ENCODE measurements at regions not wholly inside any gene's neighbourhood (a gene's known extent, or its start where the extent isn't known, plus 50 kb on each side); places are given as distances from the start of the nearest gene placed in this dataset.

DNA sequence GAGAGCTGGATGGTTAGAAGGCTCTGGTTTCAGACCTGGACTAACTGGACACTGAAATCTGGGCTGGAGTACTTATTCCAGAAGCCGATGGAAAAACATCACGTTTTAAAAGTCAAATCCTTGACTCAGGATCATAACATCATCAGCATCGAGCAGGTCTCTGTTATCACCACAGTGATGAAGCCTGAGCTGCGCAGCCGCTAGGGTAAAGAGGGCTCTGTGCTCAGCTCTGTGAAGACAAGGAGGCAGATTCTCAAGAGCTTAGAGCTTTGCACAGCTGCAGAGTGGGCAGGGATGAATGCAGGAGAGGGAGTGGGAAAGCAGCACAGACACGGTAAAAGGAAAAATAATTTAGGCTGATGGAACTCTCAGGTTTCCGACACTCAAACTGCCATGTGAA lies 208.8 kb upstream of the TAS2R1 start:
- ChIA-PET CTCF (ENCODE audit: partially characterized antibody) (interaction anchor here (0.5 to 1.3 kb wide), 3 partner anchors 15 to 252 kb away, joined by 3 to 6 read pairs (median 4); no protein-coding TSS in a partner anchor), POLR2A (ENCODE audit: partially characterized antibody) (no interaction called here)
- H2BK120ac ChIP-seq (replicated peaks; ENCODE audit: low read depth, low read length): no peak overlapping the region
- no peak overlapping the region for H4K5ac ChIP-seq (ENCODE audit: insufficient read length, low read depth, low read length)
- H3K23ac ChIP-seq (ENCODE audit: insufficient read length): no peak overlapping the region
- no peak overlapping the region for H3K14ac ChIP-seq (ENCODE audit: insufficient read length)
- no peak overlapping the region for H3K56ac ChIP-seq (replicated peaks; ENCODE audit: insufficient read length, low read depth, low read length)
- no peak overlapping the region for H3K9ac ChIP-seq (replicated peaks in 1 of 4; ENCODE audit: extremely low read depth in 1 of 4, low read depth in 3 of 4, low read length in 3 of 4)
- TF ChIP-seq E2F6 (IDR thresholded peaks at IDR 0.05) (no peak), MAFK (IDR thresholded peaks at IDR 0.05; ENCODE audit: low read depth, low read length) (no peak), BCL11A (IDR thresholded peaks at IDR 0.05; ENCODE audit: low read depth in 2 of 2, low read length in 2 of 2) (no peak), POLR2AphosphoS5 (IDR thresholded peaks at IDR 0.05; ENCODE audit: low read depth, low read length) (no peak), SIX5 (IDR thresholded peaks at IDR 0.05; ENCODE audit: low read depth, low read length) (no peak), POLR2A (IDR thresholded peaks at IDR 0.05; ENCODE audit: control extremely low read depth in 1 of 2, low read depth in 2 of 2, low read length in 2 of 2) (no peak), JUN (IDR thresholded peaks at IDR 0.05; ENCODE audit: low read depth, low read length) (no peak), TCF12 (IDR thresholded peaks at IDR 0.05; ENCODE audit: low read depth, low read length) (no peak), GABPA (IDR thresholded peaks at IDR 0.05; ENCODE audit: borderline replicate concordance, insufficient read depth, low read length) (no peak), SUZ12 (IDR thresholded peaks at IDR 0.05; ENCODE audit: low read length) (no peak), ASH2L (IDR thresholded peaks at IDR 0.05; ENCODE audit: low read length) (no peak), FOSL1 (IDR thresholded peaks at IDR 0.05; ENCODE audit: insufficient read depth, low read depth, low read length) (no peak), SP4 (IDR thresholded peaks at IDR 0.05; ENCODE audit: low read length) (no peak), TAF7 (optimal IDR thresholded peaks at IDR 0.05; ENCODE audit: borderline replicate concordance, low read depth, low read length) (no peak)
- no peak overlapping the region for H2BK15ac ChIP-seq (ENCODE audit: low read length)
- H3K36me3 ChIP-seq (ENCODE audit: control insufficient read depth in 2 of 4, insufficient read depth in 4 of 4, low read length in 3 of 4): peaks cover 0 to 4% (median 0%) of the 10 kb centered on the region in 4 experiments; a peak in 1 of 8 replicates
- peaks cover 0 to 8% of the 10 kb centered on the region in 2 experiments; a peak in 2 of 4 replicates for H3K9me3 ChIP-seq (ENCODE audit: insufficient read depth in 2 of 2, low read depth in 1 of 2, low read length in 1 of 2)
- no peak overlapping the region for H4K8ac ChIP-seq (ENCODE audit: extremely low read depth, insufficient read depth, low read length)
- FAIRE-seq: no peak
- H3K27me3 ChIP-seq (replicated peaks in 1 of 4; ENCODE audit: control insufficient read depth in 3 of 4, extremely low read depth in 1 of 4, insufficient read depth in 3 of 4, low read length in 3 of 4): no peaks in the 10 kb centered on the region
- H3K23me2 ChIP-seq (ENCODE audit: low read depth, low read length): no peaks in the 10 kb centered on the region
- DNase-seq (ENCODE audit: low read depth in 1 of 2, low spot score in 2 of 2): no peak
- no peaks in the 10 kb centered on the region for H3K79me1 ChIP-seq (ENCODE audit: low read depth, low read length)
- no peak overlapping the region for H3K4me3 ChIP-seq (ENCODE audit: extremely low read depth in 1 of 4, insufficient read depth in 2 of 4, low read depth in 3 of 4, low read length in 4 of 4)
- no peak overlapping the region for H3K4me2 ChIP-seq (ENCODE audit: insufficient read depth in 1 of 2, low read depth in 2 of 2, low read length in 2 of 2)
- peaks cover 0 to 5% (median 3%) of the 10 kb centered on the region in 4 experiments; a peak in 5 of 7 replicates for H3K4me1 ChIP-seq (replicated peaks in 1 of 4; ENCODE audit: control insufficient read depth in 3 of 4, insufficient read depth in 4 of 4, low read length in 3 of 4)
- no peak overlapping the region for H2AFZ ChIP-seq (ENCODE audit: low read length)
- H2BK20ac ChIP-seq (ENCODE audit: low read length): no peak overlapping the region
- no peaks in the 10 kb centered on the region for H3K79me2 ChIP-seq (ENCODE audit: control insufficient read depth in 1 of 2, insufficient read depth in 2 of 2, low read length in 2 of 2)
- WGBS, 2 experiments (ENCODE audit: extremely low coverage in 1 of 2, insufficient coverage in 1 of 2, insufficient read length in 1 of 2, insufficient replicate concordance in 2 of 2, low coverage in 1 of 2, low lambda C conversion rate in 2 of 2, missing lambda C conversion rate in 1 of 2): 96% methylated on average over 7 of the region's 7 CpGs; no CpG with 5 or more reads in 1 of the 2 experiments
- H3K4ac ChIP-seq (replicated peaks; ENCODE audit: insufficient read length, low read depth, low read length): no peak overlapping the region
- H2BK5ac ChIP-seq (ENCODE audit: low read depth, low read length): no peak overlapping the region
- H3K18ac ChIP-seq (ENCODE audit: extremely low read depth, low read length): no peak overlapping the region
- H2AK5ac ChIP-seq (ENCODE audit: low read depth, low read length): no peak overlapping the region
- H2BK12ac ChIP-seq (ENCODE audit: low read depth, low read length): no peak overlapping the region
- H3K27ac ChIP-seq (ENCODE audit: low read depth, low read length): no peak overlapping the region
- H4K91ac ChIP-seq (replicated peaks; ENCODE audit: insufficient read length, low read length): no peak overlapping the region
- H4K20me1 ChIP-seq (replicated peaks in 1 of 2; ENCODE audit: control insufficient read depth in 1 of 2, insufficient read depth in 2 of 2, low read length in 2 of 2): no peaks in the 10 kb centered on the region
